Endothelial cell of umbilical vein (primary cell): ENCODE measurements at regions not wholly inside any gene's neighbourhood (a gene's known extent, or its start where the extent isn't known, plus 50 kb on each side); places are given as distances from the start of the nearest gene placed in this dataset.

Experiments used
- BruUV-seq: library from RNA; stranded (reverse); fragments of 400-500 nt; replicated peaks from 2 replicates; lab custom pipeline; 2021; lab: Mats Ljungman, UMichigan
- CTCF ChIA-PET: fragments of 300-600, 350-600 bp; sonication (Branson Sonifier 250); formaldehyde crosslinking; loops from one replicate; lab custom pipeline; 2021; ENCODE audit warnings: antibody characterized with exemption, inconsistent platforms; lab: Charles Lee
- POLR2A ChIA-PET: fragments of 300-600, 350-600 bp; sonication (Branson Sonifier 250); formaldehyde crosslinking; loops from one replicate; lab custom pipeline; 2021; ENCODE audit warnings: antibody characterized with exemption, inconsistent platforms; lab: Charles Lee
- DNase-seq: peaks from one replicate; pipeline ENCODE4 v3.0.0-alpha.2; 2011; ENCODE audit warnings: low read depth, low spot score
- FAIRE-seq: peaks from 2 replicates; lab custom pipeline; 2011; peaks lifted over from hg19 to GRCh38; lab: Jason Lieb, UNC
- H2AFZ ChIP-seq: 2 replicates; pipeline ENCODE4 v1.6.0; 2012; ENCODE audit warnings: low read depth, low read length, control low read depth, inconsistent platforms
- H3K27ac ChIP-seq: 2 replicates; pipeline ENCODE4 v1.5.1; 2011; ENCODE audit warnings: low read depth, mild to moderate bottlenecking, control low read depth, low read length, moderate library complexity; ENCODE audit not compliant: insufficient read depth
- H3K27me3 ChIP-seq, 2 experiments: 2 replicates each; pipeline versions ENCODE4 v1.6.0 to v1.6.1; 2011; ENCODE audit warnings: low read length in 2 of 2, mixed read lengths in 1 of 2; ENCODE audit not compliant: control insufficient read depth in 2 of 2, insufficient read depth in 2 of 2
- H3K36me3 ChIP-seq, 2 experiments: 2 replicates in 1 of 2; 3 replicates in 1 of 2; pipeline ENCODE4 v1.5.1; 2011; ENCODE audit warnings: low read length in 2 of 2, mild to moderate bottlenecking in 1 of 2, moderate library complexity in 1 of 2; ENCODE audit not compliant: control insufficient read depth in 2 of 2, insufficient read depth in 2 of 2; ENCODE audit errors: extremely low read depth in 1 of 2
- H3K4me1 ChIP-seq: 3 replicates; pipeline ENCODE4 v1.5.1; 2011; ENCODE audit warnings: mild to moderate bottlenecking, low read length; ENCODE audit not compliant: control insufficient read depth, insufficient read depth; ENCODE audit errors: extremely low read depth
- H3K4me2 ChIP-seq: 2 replicates; pipeline ENCODE4 v1.6.1; 2011; ENCODE audit warnings: low read length, control low read depth, mixed read lengths; ENCODE audit not compliant: insufficient read depth
- H3K4me3 ChIP-seq, 3 experiments: fragments of 200-600 bp in 1 of 3; sonication (generic), shearing (Covaris generic) in 1 of 3; replicated peaks in 1 of 3; 2 replicates each; pipeline ENCODE4 v1.5.1; 2011 to 2016; ENCODE audit warnings: control low read depth in 3 of 3, low read length in 3 of 3, mild to moderate bottlenecking in 2 of 3, inconsistent platforms in 1 of 3, low read depth in 1 of 3, moderate library complexity in 1 of 3; ENCODE audit not compliant: insufficient read depth in 1 of 3
- H3K79me2 ChIP-seq: 2 replicates; pipeline ENCODE4 v1.6.0; 2012; ENCODE audit warnings: low read length, inconsistent platforms; ENCODE audit not compliant: control insufficient read depth, insufficient read depth
- H3K9ac ChIP-seq: replicated peaks from 2 replicates; pipeline ENCODE3; 2011; ENCODE audit warnings: low read length, control low read depth; ENCODE audit not compliant: insufficient read depth; ENCODE audit errors: extremely low read depth
- H3K9me1 ChIP-seq: replicated peaks from 3 replicates; pipeline ENCODE4 v1.6.0; 2011; ENCODE audit warnings: mild to moderate bottlenecking, low read length; ENCODE audit not compliant: control insufficient read depth, insufficient read depth; ENCODE audit errors: extremely low read depth
- H3K9me3 ChIP-seq: replicated peaks from 2 replicates; pipeline ENCODE4 v1.5.1; 2012; ENCODE audit warnings: low read length, inconsistent platforms; ENCODE audit not compliant: control insufficient read depth, insufficient read depth
- H4K20me1 ChIP-seq: replicated peaks from 2 replicates; pipeline ENCODE3; 2011; ENCODE audit warnings: mild to moderate bottlenecking, low read length; ENCODE audit not compliant: control insufficient read depth, insufficient read depth; ENCODE audit errors: extremely low read depth
- CTCF ChIP-seq, 2 donors: IDR thresholded peaks; 1 replicate in 1 of 2; 2 replicates in 1 of 2; pipeline ENCODE4 v1.5.1; 2011; ENCODE audit warnings: low read length in 2 of 2, mild to moderate bottlenecking in 2 of 2, moderate library complexity in 2 of 2, control low read depth in 1 of 2, inconsistent platforms in 1 of 2, low read depth in 1 of 2; ENCODE audit not compliant: insufficient read depth in 1 of 2; ENCODE audit errors: extremely low read depth in 1 of 2
- EZH2 ChIP-seq: IDR thresholded peaks from 2 replicates; pipeline ENCODE4 v1.6.1; 2012; ENCODE audit warnings: borderline replicate concordance, low read depth, mild to moderate bottlenecking, moderate library complexity, low read length, inconsistent platforms; ENCODE audit not compliant: severe bottlenecking
- FOS ChIP-seq: IDR thresholded peaks from 2 replicates; pipeline ENCODE4 v1.6.1; 2011; ENCODE audit warnings: mild to moderate bottlenecking, low read length, moderate library complexity, borderline replicate concordance; ENCODE audit not compliant: insufficient read depth
- GATA2 ChIP-seq: IDR thresholded peaks from 2 replicates; pipeline ENCODE4 v1.7.0; 2011; ENCODE audit warnings: low read depth, mild to moderate bottlenecking, moderate library complexity, mixed read lengths, low read length; ENCODE audit not compliant: insufficient read length, insufficient read depth
- JUN ChIP-seq: IDR thresholded peaks from 2 replicates; pipeline ENCODE4 v1.6.1; 2011; ENCODE audit warnings: borderline replicate concordance, low read depth; ENCODE audit not compliant: insufficient read length, insufficient read depth
- MAX ChIP-seq: IDR thresholded peaks from 2 replicates; pipeline ENCODE4 v1.6.1; 2011; ENCODE audit not compliant: insufficient read depth, insufficient read length
- MYC ChIP-seq: IDR thresholded peaks from one replicate; pipeline ENCODE4 v1.6.1; 2011; ENCODE audit warnings: mild to moderate bottlenecking, low read depth, low read length
- POLR2A ChIP-seq: IDR thresholded peaks from 2 replicates; pipeline ENCODE4 v1.6.1; 2012; ENCODE audit warnings: low read depth, mild to moderate bottlenecking, control low read depth, low read length
- POLR2AphosphoS5 ChIP-seq: IDR thresholded peaks from 2 replicates; pipeline ENCODE4 v1.6.1; 2012; ENCODE audit warnings: low read depth, mild to moderate bottlenecking, control low read depth, low read length, moderate library complexity; ENCODE audit not compliant: insufficient read depth
- dilution Hi-C: fragments of 300-500 bp; cut with MboI; formaldehyde crosslinking; loops from one replicate; pipeline ENCODE4 v1.15.0; 2019; ENCODE audit warnings: low sequenced_read_pairs; ENCODE audit not compliant: extremely low pct_ligation_motif_present
- intact Hi-C: fragments of 100-400 bp; cut with micrococcal nuclease; formaldehyde crosslinking; loops from one replicate; pipeline ENCODE4 v1.10.0; 2022

- POLR2A ChIA-PET: no interaction called here
- H2AFZ ChIP-seq: no peak overlapping the region
- no peaks in the 10 kb centered on the region for H3K9me1 ChIP-seq
- dilution Hi-C loops: no loop called here
- H3K4me3 ChIP-seq: no peak overlapping the region
- H3K9me3 ChIP-seq: peaks cover 2% of the 10 kb centered on the region
- no peaks in the 10 kb centered on the region for H3K4me1 ChIP-seq
- H3K4me2 ChIP-seq: no peak overlapping the region
- TF ChIP-seq EZH2: no peak
- TF ChIP-seq FOS: no peak
- TF ChIP-seq CTCF (IDR thresholded peaks at IDR 0.05; ENCODE audit: extremely low read depth in 1 of 2, insufficient read depth in 1 of 2, low read depth in 1 of 2, low read length in 2 of 2): no peak
- no peak for TF ChIP-seq JUN
- no peak for TF ChIP-seq GATA2
- TF ChIP-seq POLR2A: no peak
- no peak for TF ChIP-seq MYC
- TF ChIP-seq MAX: no peak
- TF ChIP-seq POLR2AphosphoS5: no peak
- H3K9ac ChIP-seq: no peak overlapping the region
- no TSS peak for BruUV-seq
- H4K20me1 ChIP-seq: no peaks in the 10 kb centered on the region
- intact Hi-C loops: no loop called here
- no peak for DNase-seq
- CTCF ChIA-PET: interaction anchor here (0.6 kb wide), 1 partner anchor 1303 kb away, joined by 3 read pairs; no protein-coding TSS in a partner anchor
- no peaks in the 10 kb centered on the region for H3K27me3 ChIP-seq
- H3K79me2 ChIP-seq: no peaks in the 10 kb centered on the region
- no peak overlapping the region for H3K27ac ChIP-seq
- H3K36me3 ChIP-seq: no peaks in the 10 kb centered on the region
- FAIRE-seq: no peak
These were observed 525.5 kb upstream of the ZFP42 start for GRCh38 chr4:187470061-187470460.
